Glutamatergic neuron (in vitro differentiated cells): ENCODE measurements at regions not wholly inside any gene's neighbourhood (a gene's known extent, or its start where the extent isn't known, plus 50 kb on each side); places are given as distances from the start of the nearest gene placed in this dataset.
A peak's percentile ranks its signal among the peaks of the same experiment; 100 is the strongest.

Experiments
- DNase-seq: peaks from one replicate; pipeline ENCODE4 v3.0.0; 2022
- H3K27ac Mint-ChIP-seq: one replicate; pipeline ENCODE4 v1.8.0; 2020; ENCODE audit warnings: mild to moderate bottlenecking, mixed read lengths, inconsistent platforms; ENCODE audit not compliant: unreplicated experiment
- H3K27me3 Mint-ChIP-seq: one replicate; pipeline ENCODE4 v1.8.0; 2020; ENCODE audit warnings: mild to moderate bottlenecking, moderate library complexity, mixed read lengths, inconsistent platforms; ENCODE audit not compliant: unreplicated experiment
- H3K36me3 Mint-ChIP-seq: one replicate; pipeline ENCODE4 v1.8.0; 2020; ENCODE audit warnings: mild to moderate bottlenecking, mixed read lengths, inconsistent platforms; ENCODE audit not compliant: unreplicated experiment
- H3K4me1 Mint-ChIP-seq: one replicate; pipeline ENCODE4 v1.8.0; 2020; ENCODE audit warnings: mild to moderate bottlenecking, low read depth, mixed read lengths, inconsistent platforms; ENCODE audit not compliant: unreplicated experiment
- H3K4me3 Mint-ChIP-seq: one replicate; pipeline ENCODE4 v1.8.0; 2020; ENCODE audit warnings: mild to moderate bottlenecking, mixed read lengths, inconsistent platforms; ENCODE audit not compliant: unreplicated experiment
- H3K9me3 Mint-ChIP-seq: one replicate; pipeline ENCODE4 v1.8.0; 2020; ENCODE audit warnings: mild to moderate bottlenecking, moderate library complexity, mixed read lengths, inconsistent platforms; ENCODE audit not compliant: unreplicated experiment
- TF ChIP-seq, protein P1 (sequence below): fragments of 200-600 bp; sonication (generic); IDR thresholded peaks from one replicate; pipeline ENCODE4 v1.5.0; 2021; ENCODE audit not compliant: partially characterized antibody, unreplicated experiment

DNA sequence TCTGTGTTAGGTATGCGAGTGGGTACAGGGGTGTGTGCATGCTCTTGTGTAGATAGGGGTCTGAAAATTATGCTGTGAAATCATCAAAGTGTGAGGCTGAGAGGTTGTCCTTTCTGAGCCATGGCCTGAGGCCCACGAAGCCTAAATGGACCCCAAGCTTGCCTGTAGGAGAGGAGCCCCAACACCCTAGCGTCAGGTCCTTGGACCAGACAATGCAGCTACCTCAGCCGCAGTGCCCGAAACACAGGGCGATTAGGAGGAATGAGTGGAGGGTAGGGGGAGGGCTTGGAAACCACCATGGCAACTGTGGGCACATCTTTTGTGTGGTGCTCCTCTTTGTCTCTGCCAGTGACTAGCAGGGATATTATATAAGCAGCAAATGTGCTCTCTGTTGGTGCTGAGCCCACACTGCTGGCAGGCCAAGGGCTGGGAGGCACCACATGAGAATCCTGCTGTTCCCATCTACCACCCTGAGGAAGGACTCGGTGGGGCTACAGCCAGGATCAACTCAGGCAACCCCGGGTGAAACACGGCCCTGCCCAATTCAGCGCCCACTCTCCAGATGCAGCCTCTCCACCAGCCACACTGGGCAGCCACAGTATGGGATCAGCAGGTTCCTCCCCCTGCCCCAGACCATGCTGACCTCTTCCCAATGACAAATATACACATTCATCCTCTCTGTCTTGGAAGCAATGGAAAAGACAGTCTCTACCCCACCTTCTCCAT, 84.6 kb upstream of the FSTL4 start:
- Mint-ChIP-seq H3K36me3 (no peaks in the 10 kb centered on the region), H3K4me3 (no peak overlapping the region), H3K27me3 (peaks cover 10% of the 10 kb centered on the region), H3K27ac (no peak overlapping the region), H3K4me1 (peaks cover 23% of the 10 kb centered on the region), H3K9me3 (peaks cover 5% of the 10 kb centered on the region)
- TF ChIP-seq, protein P1, sequence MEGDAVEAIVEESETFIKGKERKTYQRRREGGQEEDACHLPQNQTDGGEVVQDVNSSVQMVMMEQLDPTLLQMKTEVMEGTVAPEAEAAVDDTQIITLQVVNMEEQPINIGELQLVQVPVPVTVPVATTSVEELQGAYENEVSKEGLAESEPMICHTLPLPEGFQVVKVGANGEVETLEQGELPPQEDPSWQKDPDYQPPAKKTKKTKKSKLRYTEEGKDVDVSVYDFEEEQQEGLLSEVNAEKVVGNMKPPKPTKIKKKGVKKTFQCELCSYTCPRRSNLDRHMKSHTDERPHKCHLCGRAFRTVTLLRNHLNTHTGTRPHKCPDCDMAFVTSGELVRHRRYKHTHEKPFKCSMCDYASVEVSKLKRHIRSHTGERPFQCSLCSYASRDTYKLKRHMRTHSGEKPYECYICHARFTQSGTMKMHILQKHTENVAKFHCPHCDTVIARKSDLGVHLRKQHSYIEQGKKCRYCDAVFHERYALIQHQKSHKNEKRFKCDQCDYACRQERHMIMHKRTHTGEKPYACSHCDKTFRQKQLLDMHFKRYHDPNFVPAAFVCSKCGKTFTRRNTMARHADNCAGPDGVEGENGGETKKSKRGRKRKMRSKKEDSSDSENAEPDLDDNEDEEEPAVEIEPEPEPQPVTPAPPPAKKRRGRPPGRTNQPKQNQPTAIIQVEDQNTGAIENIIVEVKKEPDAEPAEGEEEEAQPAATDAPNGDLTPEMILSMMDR, result no peak
- DNase-seq, result no peak

DNA sequence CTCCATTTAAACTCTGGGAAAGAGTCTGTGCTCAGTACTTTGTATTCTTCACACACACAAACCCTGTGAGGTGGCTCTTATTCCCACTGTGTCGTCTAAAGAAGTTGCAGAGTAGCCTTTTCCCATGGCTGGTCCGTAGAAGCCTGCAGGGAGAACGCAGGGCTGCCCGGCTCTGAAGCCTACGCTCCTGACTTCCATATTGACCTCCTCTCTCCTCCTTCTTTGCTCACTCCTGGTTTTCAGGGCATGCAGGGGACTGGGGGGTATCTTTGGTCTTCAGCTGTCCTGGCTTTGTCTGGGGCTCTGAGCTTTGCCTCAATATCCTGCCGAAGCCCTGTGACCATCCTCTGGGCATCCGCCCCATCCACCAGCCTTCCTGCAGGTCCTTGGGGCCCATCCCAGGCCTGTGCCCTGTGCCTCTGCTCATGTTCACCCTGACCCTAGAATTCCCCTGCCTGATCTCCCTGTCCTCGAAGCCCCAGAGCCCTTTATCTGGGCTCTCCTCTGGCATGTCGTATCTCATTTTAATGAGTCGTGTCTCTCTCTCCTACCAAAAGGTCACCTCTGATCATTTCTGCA, 83.8 kb upstream of the FSTL4 start:
- H3K36me3 Mint-ChIP-seq, result no peaks in the 10 kb centered on the region
- peaks cover 10% of the 10 kb centered on the region for H3K27me3 Mint-ChIP-seq
- H3K4me3 Mint-ChIP-seq, result no peak overlapping the region
- DNase-seq, result no peak
- peaks cover 17% of the 10 kb centered on the region for H3K4me1 Mint-ChIP-seq
- H3K27ac Mint-ChIP-seq, result peak overlapping the region; percentile 59
- TF ChIP-seq, protein P1, result no peak
- H3K9me3 Mint-ChIP-seq, result peaks cover 5% of the 10 kb centered on the region

- no peak overlapping the region for H3K27ac Mint-ChIP-seq
- H3K4me3 Mint-ChIP-seq, result no peak overlapping the region
- H3K36me3 Mint-ChIP-seq, result no peaks in the 10 kb centered on the region
- H3K9me3 Mint-ChIP-seq, result peaks cover 3% of the 10 kb centered on the region
- peaks cover 8% of the 10 kb centered on the region for H3K27me3 Mint-ChIP-seq
- TF ChIP-seq, protein P1, result no peak
- DNase-seq, result no peak
- peaks cover 17% of the 10 kb centered on the region for H3K4me1 Mint-ChIP-seq
These were observed 82.0 kb upstream of the FSTL4 start for GRCh38 chr5:133694181-133694831.

- H3K4me3 Mint-ChIP-seq, result no peak overlapping the region
- H3K36me3 Mint-ChIP-seq, result no peaks in the 10 kb centered on the region
- peaks cover 7% of the 10 kb centered on the region for H3K27me3 Mint-ChIP-seq
- TF ChIP-seq, protein P1, result no peak
- peaks cover 17% of the 10 kb centered on the region for H3K4me1 Mint-ChIP-seq
- no peak for DNase-seq
- H3K27ac Mint-ChIP-seq, result no peak overlapping the region
- H3K9me3 Mint-ChIP-seq, result peaks cover 3% of the 10 kb centered on the region
These were observed 79.1 kb upstream of the FSTL4 start for GRCh38 chr5:133691448-133691847.

DNA sequence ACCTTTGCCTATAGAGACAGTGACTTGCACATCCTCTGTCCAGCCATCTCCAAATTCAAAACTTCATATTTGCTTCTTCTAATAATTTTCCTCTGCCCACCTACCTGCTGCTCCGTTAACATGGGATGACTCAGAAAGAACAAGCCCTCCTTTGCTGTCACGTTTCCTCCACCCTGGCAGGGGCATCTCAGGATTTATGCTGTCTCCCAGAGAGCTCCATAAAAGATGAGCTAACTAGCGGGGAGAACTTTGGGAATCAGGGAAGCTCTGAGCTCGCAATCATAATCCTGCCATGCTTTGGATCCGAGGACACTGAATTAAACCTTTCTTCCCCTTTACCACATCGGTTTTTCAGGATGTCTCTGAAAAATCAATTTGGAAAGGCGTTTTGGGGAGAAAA, 78.4 kb upstream of the FSTL4 start:
- TF ChIP-seq, protein P1, result no peak
- Mint-ChIP-seq H3K4me1 (peaks cover 15% of the 10 kb centered on the region), H3K27ac (no peak overlapping the region), H3K4me3 (no peak overlapping the region), H3K9me3 (peaks cover 4% of the 10 kb centered on the region), H3K36me3 (no peaks in the 10 kb centered on the region), H3K27me3 (peaks cover 6% of the 10 kb centered on the region)
- DNase-seq, result no peak
